ENCODE measurements at regions not wholly inside any gene's neighbourhood (a gene's known extent, or its start where the extent isn't known, plus 50 kb on each side); places are given as distances from the start of the nearest gene placed in this dataset.

GRCh38 chr16:14334366-14335080, 263.4 kb downstream of the MRTFB start:
- no peak overlapping the region for H3K4me3 Mint-ChIP-seq
- no peak overlapping the region for H3K27ac Mint-ChIP-seq
- peaks cover 5% of the 10 kb centered on the region for H3K4me1 Mint-ChIP-seq (ENCODE audit: low read depth)
- H3K9me3 Mint-ChIP-seq: peaks cover 6% of the 10 kb centered on the region
- H3K27me3 Mint-ChIP-seq (ENCODE audit: low read depth): no peaks in the 10 kb centered on the region
- H3K36me3 Mint-ChIP-seq (ENCODE audit: low read depth): no peaks in the 10 kb centered on the region

GRCh38 chr16:14333361-14333760, 262.2 kb downstream of the MRTFB start:
- peaks cover 5% of the 10 kb centered on the region for H3K4me1 Mint-ChIP-seq (ENCODE audit: low read depth)
- H3K27me3 Mint-ChIP-seq (ENCODE audit: low read depth): no peaks in the 10 kb centered on the region

GRCh38 chr16:14331020-14331419, 259.9 kb downstream of the MRTFB start:
- Mint-ChIP-seq H3K27me3 (ENCODE audit: low read depth) (no peaks in the 10 kb centered on the region), H3K4me1 (ENCODE audit: low read depth) (peaks cover 5% of the 10 kb centered on the region), H3K27ac (no peak overlapping the region), H3K4me3 (no peak overlapping the region), H3K36me3 (ENCODE audit: low read depth) (no peaks in the 10 kb centered on the region), H3K9me3 (peaks cover 6% of the 10 kb centered on the region)

More at GRCh38 chr16:14333361-14333760, 262.2 kb downstream of the MRTFB start:
- H3K9me3 Mint-ChIP-seq: peaks cover 6% of the 10 kb centered on the region
- no peak overlapping the region for H3K27ac Mint-ChIP-seq
- no peaks in the 10 kb centered on the region for H3K36me3 Mint-ChIP-seq (ENCODE audit: low read depth)
- H3K4me3 Mint-ChIP-seq: no peak overlapping the region

GRCh38 chr16:14329727-14330350, 258.7 kb downstream of the MRTFB start:
- no peaks in the 10 kb centered on the region for H3K36me3 Mint-ChIP-seq (ENCODE audit: low read depth)
- no peak overlapping the region for H3K27ac Mint-ChIP-seq

GRCh38 chr16:14325502-14326401, 254.6 kb downstream of the MRTFB start:
- H3K27ac Mint-ChIP-seq: no peak overlapping the region
- H3K9me3 Mint-ChIP-seq: no peaks in the 10 kb centered on the region
- H3K4me3 Mint-ChIP-seq: no peak overlapping the region
- no peaks in the 10 kb centered on the region for H3K27me3 Mint-ChIP-seq (ENCODE audit: low read depth)
- peaks cover 5% of the 10 kb centered on the region for H3K4me1 Mint-ChIP-seq (ENCODE audit: low read depth)
- no peaks in the 10 kb centered on the region for H3K36me3 Mint-ChIP-seq (ENCODE audit: low read depth)

More at GRCh38 chr16:14329727-14330350, 258.7 kb downstream of the MRTFB start:
- no peaks in the 10 kb centered on the region for H3K27me3 Mint-ChIP-seq (ENCODE audit: low read depth)
- peaks cover 5% of the 10 kb centered on the region for H3K4me1 Mint-ChIP-seq (ENCODE audit: low read depth)
- H3K9me3 Mint-ChIP-seq: no peaks in the 10 kb centered on the region
- H3K4me3 Mint-ChIP-seq: no peak overlapping the region

- H3K4me1 Mint-ChIP-seq (ENCODE audit: low read depth): no peaks in the 10 kb centered on the region
- H3K27ac Mint-ChIP-seq: no peak overlapping the region
- no peak overlapping the region for H3K4me3 Mint-ChIP-seq
- H3K36me3 Mint-ChIP-seq (ENCODE audit: low read depth): no peaks in the 10 kb centered on the region
- H3K27me3 Mint-ChIP-seq (ENCODE audit: low read depth): no peaks in the 10 kb centered on the region
- H3K9me3 Mint-ChIP-seq: no peaks in the 10 kb centered on the region
Observed at GRCh38 chr16:14324581-14324980, 253.5 kb downstream of the MRTFB start.

GRCh38 chr16:14322186-14322585, 251.1 kb downstream of the MRTFB start:
- H3K9me3 Mint-ChIP-seq: no peaks in the 10 kb centered on the region
- no peak overlapping the region for H3K4me3 Mint-ChIP-seq
- no peaks in the 10 kb centered on the region for H3K27me3 Mint-ChIP-seq (ENCODE audit: low read depth)
- no peaks in the 10 kb centered on the region for H3K4me1 Mint-ChIP-seq (ENCODE audit: low read depth)
- H3K27ac Mint-ChIP-seq: no peak overlapping the region
- H3K36me3 Mint-ChIP-seq (ENCODE audit: low read depth): no peaks in the 10 kb centered on the region

- Mint-ChIP-seq H3K36me3 (ENCODE audit: low read depth) (no peaks in the 10 kb centered on the region), H3K4me1 (ENCODE audit: low read depth) (no peaks in the 10 kb centered on the region), H3K27me3 (ENCODE audit: low read depth) (no peaks in the 10 kb centered on the region), H3K9me3 (no peaks in the 10 kb centered on the region), H3K27ac (no peak overlapping the region), H3K4me3 (no peak overlapping the region)
Observed at GRCh38 chr16:14321542-14321941, 250.4 kb downstream of the MRTFB start.

- H3K36me3 Mint-ChIP-seq (ENCODE audit: low read depth): no peaks in the 10 kb centered on the region
- H3K4me3 Mint-ChIP-seq: no peak overlapping the region
- no peaks in the 10 kb centered on the region for H3K4me1 Mint-ChIP-seq (ENCODE audit: low read depth)
- no peak overlapping the region for H3K27ac Mint-ChIP-seq
- H3K9me3 Mint-ChIP-seq: no peaks in the 10 kb centered on the region
- no peaks in the 10 kb centered on the region for H3K27me3 Mint-ChIP-seq (ENCODE audit: low read depth)
Observed at GRCh38 chr16:14320406-14320805, 249.3 kb downstream of the MRTFB start.

All from T-helper 1 cell treated with Interleukin-12 subunit alpha and Interleukin-12 subunit beta and Interleukin-4 antibody, amounts not matched to agents 30 μg/mL and 1 μg/mL, for 36 hours (primary cell).